VCaP (cell line): ENCODE measurements at regions not wholly inside any gene's neighbourhood (a gene's known extent, or its start where the extent isn't known, plus 50 kb on each side); places are given as distances from the start of the nearest gene placed in this dataset.

ENCODE experiments used
- H3K27ac ChIP-seq: fragments of 450-650 bp; 2 replicates; pipeline ENCODE4 v1.5.1; 2017
- TF ChIP-seq, protein P1 (sequence below): fragments of 450-650 bp; conservative IDR thresholded peaks from 2 replicates; pipeline ENCODE4 v1.5.1; 2017; ENCODE audit warnings: mild to moderate bottlenecking, moderate library complexity

GRCh38 chr5:117701062-117701461 is 1126.4 kb upstream of the SEMA6A start:
- TF ChIP-seq, protein P1, sequence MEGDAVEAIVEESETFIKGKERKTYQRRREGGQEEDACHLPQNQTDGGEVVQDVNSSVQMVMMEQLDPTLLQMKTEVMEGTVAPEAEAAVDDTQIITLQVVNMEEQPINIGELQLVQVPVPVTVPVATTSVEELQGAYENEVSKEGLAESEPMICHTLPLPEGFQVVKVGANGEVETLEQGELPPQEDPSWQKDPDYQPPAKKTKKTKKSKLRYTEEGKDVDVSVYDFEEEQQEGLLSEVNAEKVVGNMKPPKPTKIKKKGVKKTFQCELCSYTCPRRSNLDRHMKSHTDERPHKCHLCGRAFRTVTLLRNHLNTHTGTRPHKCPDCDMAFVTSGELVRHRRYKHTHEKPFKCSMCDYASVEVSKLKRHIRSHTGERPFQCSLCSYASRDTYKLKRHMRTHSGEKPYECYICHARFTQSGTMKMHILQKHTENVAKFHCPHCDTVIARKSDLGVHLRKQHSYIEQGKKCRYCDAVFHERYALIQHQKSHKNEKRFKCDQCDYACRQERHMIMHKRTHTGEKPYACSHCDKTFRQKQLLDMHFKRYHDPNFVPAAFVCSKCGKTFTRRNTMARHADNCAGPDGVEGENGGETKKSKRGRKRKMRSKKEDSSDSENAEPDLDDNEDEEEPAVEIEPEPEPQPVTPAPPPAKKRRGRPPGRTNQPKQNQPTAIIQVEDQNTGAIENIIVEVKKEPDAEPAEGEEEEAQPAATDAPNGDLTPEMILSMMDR: no peak
- no peak overlapping the region for H3K27ac ChIP-seq

DNA sequence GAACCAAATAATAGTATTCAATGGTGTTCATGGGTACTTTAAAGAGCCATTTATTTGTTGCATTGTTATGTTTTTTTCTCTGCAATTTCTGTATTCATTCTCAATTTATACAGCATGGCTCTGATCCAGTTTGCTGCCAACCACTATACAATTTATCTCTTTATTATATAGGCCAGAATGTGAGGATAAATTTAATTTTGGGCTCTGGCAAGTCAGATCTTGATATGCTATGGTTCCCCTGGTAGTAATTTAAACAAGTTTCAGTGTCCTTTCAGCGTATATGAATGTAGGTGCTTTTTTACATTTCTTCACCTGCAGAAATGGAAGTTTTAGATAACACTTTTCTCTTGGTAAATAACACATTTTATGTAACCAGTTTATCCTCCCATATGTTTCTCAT is 1118.0 kb upstream of the SEMA6A start:
- TF ChIP-seq, protein P1: no peak
- H3K27ac ChIP-seq: no peak overlapping the region

DNA sequence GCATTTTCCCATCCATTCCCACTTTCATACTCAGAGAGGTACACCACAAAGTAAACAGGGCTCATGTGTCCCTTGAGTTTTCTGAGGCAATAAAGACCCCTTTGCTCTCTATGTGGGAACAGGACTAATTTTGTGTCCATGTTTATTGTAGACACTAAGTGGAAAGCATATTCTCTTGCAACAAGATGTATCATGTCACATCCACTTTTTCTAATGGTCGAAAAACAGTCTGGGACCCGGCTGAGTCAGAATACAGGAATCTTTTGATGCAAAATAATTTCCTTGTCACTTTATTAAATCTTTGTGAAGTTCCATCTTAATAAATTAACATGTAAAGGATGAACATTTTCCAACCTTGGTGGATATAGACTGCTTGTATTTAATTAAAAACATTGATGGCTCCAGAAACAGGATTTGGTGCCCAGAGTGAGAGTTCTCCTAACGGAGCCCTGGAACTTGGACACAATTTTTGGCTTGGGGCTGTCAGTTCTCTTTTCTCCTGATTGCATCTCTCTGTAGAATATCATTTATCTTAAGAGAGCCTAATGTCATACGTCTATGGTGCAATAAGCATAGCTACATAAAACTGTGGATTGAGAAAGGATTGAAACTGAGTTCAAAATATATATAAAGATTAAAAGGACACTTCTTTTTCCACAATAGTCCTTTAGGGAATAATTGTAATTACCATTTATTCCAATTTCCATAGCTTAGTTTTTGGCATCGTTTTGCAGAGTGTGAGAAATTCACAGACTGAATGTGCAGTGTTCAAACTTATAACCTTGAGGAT is 1116.7 kb upstream of the SEMA6A start:
- no peak overlapping the region for H3K27ac ChIP-seq
- TF ChIP-seq, protein P1: no peak

DNA sequence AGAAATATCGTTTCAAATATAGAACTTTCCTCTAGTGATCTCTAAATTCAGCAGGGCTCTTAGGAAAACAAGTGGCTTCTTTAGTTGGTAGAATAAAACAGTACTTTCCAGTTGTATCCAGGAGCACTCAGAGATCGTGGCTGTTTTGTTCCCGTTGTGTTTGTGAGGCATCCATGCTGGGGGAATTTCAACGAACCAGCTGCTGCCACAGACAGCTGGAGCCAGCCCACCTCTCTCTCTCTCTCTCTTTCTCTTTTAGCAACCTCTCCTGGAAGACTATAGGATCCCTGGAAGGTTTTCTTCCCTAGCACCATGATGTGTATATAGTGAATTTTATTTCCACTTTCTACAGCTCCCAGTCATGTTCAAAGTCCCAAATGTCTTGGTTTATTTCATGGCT is 1116.0 kb upstream of the SEMA6A start:
- no peak overlapping the region for H3K27ac ChIP-seq
- TF ChIP-seq, protein P1: no peak

- H3K27ac ChIP-seq: no peak overlapping the region
- TF ChIP-seq, protein P1: no peak
These were observed 1112.3 kb upstream of the SEMA6A start for GRCh38 chr5:117686926-117687325.

GRCh38 chr5:117682416-117682815 is 1107.8 kb upstream of the SEMA6A start:
- H3K27ac ChIP-seq: no peak overlapping the region
- TF ChIP-seq, protein P1: no peak

DNA sequence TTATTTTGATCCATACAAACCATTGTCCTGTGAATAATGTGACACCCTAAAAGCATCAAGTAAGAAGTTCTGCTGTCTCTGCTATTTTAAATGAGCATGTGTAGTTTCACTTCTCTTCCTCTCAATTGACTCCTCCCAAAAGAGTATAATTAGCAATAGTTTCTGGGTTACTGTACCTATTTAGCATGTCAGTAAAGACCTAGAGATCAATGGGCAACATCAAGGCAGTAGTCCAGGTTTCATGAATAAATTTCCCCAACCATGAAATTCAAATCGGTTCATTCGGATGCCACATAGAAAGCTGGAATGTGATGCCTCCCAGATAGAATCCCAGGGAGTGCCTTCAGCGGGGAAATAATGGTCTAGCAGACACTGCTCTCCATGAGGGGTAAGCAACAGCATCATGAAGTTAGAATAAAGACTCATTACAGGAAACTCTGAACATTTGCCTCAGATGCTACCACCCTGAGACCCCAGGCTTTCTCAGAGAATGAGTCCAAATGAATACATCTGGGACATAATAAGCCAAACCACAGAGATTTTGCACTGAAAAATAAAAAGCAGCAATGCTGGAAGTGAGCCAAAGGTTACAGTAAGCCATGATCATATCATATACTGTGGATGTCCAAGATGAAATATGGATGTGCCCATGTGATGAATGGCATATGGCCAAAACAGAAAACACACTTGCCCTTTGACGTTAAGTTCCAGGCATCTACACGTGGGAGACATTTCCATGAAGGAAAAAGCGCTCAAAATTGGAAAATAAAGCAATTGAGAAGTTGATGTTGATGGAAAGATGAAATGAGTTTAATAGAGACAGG is 1107.0 kb upstream of the SEMA6A start:
- no peak overlapping the region for H3K27ac ChIP-seq
- TF ChIP-seq, protein P1: no peak
